GM23338 (cell line): ENCODE measurements at regions not wholly inside any gene's neighbourhood (a gene's known extent, or its start where the extent isn't known, plus 50 kb on each side); places are given as distances from the start of the nearest gene placed in this dataset.

Experiments used
- ATAC-seq: fragments of 200-7000 bp; cut with Tn5 transposase; 3 replicates; pipeline ENCODE4 v1.9.1; 2020
- DNase-seq: peaks from one replicate; pipeline ENCODE4 v3.0.0-alpha.2; 2015; ENCODE audit warnings: low spot score
- H2AFZ ChIP-seq: fragments of 200-600 bp; sonication (generic); 2 replicates; pipeline ENCODE4 v1.8.0; 2016; ENCODE audit warnings: antibody characterized with exemption, mild to moderate bottlenecking, moderate library complexity
- H3F3A ChIP-seq: fragments of 200-600 bp; sonication (generic); replicated peaks from 2 replicates; pipeline ENCODE4 v1.8.0; 2017; ENCODE audit warnings: antibody characterized with exemption, mixed run types, low read depth
- H3K27ac ChIP-seq: fragments of 200-600 bp; sonication (generic); 2 replicates; pipeline ENCODE4 v1.6.1; 2016; ENCODE audit warnings: low read depth
- H3K27me3 ChIP-seq: fragments of 200-600 bp; sonication (generic); 2 replicates; pipeline ENCODE4 v1.8.0; 2016; ENCODE audit warnings: mild to moderate bottlenecking, mixed run types, moderate library complexity; ENCODE audit not compliant: insufficient read depth
- H3K36me3 ChIP-seq: fragments of 200-600 bp; sonication (generic); 2 replicates; pipeline ENCODE4 v1.8.0; 2016; ENCODE audit warnings: mild to moderate bottlenecking; ENCODE audit not compliant: insufficient read depth
- H3K4me1 ChIP-seq: fragments of 200-600 bp; sonication (generic); 2 replicates; pipeline ENCODE4 v1.8.0; 2016; ENCODE audit warnings: mild to moderate bottlenecking, moderate library complexity; ENCODE audit not compliant: insufficient read depth
- H3K4me2 ChIP-seq: fragments of 200-600 bp; sonication (generic); 2 replicates; pipeline ENCODE4 v1.7.1; 2017; ENCODE audit warnings: mixed run types
- H3K4me3 ChIP-seq: fragments of 200-600 bp; sonication (generic); 2 replicates; pipeline ENCODE4 v1.6.1; 2016; ENCODE audit warnings: mixed run types
- H3K79me2 ChIP-seq: fragments of 200-600 bp; sonication (generic); replicated peaks from 2 replicates; pipeline ENCODE4 v1.8.0; 2017; ENCODE audit warnings: mild to moderate bottlenecking; ENCODE audit not compliant: insufficient read depth
- H3K9me2 ChIP-seq: fragments of 200-600 bp; sonication (generic); 2 replicates; pipeline ENCODE4 v1.8.0; 2017; ENCODE audit not compliant: insufficient read depth
- H4K20me1 ChIP-seq: fragments of 200-600 bp; sonication (generic); replicated peaks from 2 replicates; pipeline ENCODE4 v1.8.0; 2017; ENCODE audit warnings: mild to moderate bottlenecking; ENCODE audit not compliant: insufficient read depth
- H3K27ac Mint-ChIP-seq: 2 replicates; pipeline ENCODE4 v1.8.0; 2020; ENCODE audit warnings: inconsistent platforms, mild to moderate bottlenecking, moderate library complexity, mixed read lengths
- H3K27me3 Mint-ChIP-seq: 3 replicates; pipeline ENCODE4 v1.8.0; 2022; ENCODE audit warnings: low read depth, mild to moderate bottlenecking, moderate library complexity, mixed read lengths, inconsistent platforms; ENCODE audit not compliant: insufficient read depth, poor library complexity
- H3K36me3 Mint-ChIP-seq: 3 replicates; pipeline ENCODE4 v1.8.0; 2021; ENCODE audit warnings: low read depth, mild to moderate bottlenecking, inconsistent platforms, moderate library complexity, mixed read lengths
- H3K4me1 Mint-ChIP-seq: 3 replicates; pipeline ENCODE4 v1.8.0; 2020; ENCODE audit warnings: mild to moderate bottlenecking, inconsistent platforms, mixed read lengths
- H3K4me3 Mint-ChIP-seq: 3 replicates; pipeline ENCODE4 v1.8.0; 2021; ENCODE audit warnings: moderate library complexity, mild to moderate bottlenecking, inconsistent platforms, mixed read lengths
- H3K9me3 Mint-ChIP-seq: 3 replicates; pipeline ENCODE4 v1.8.0; 2020; ENCODE audit warnings: moderate library complexity, mild to moderate bottlenecking, inconsistent platforms, mixed read lengths
- CREB1 ChIP-seq: fragments of 250-450 bp; sonication (Bioruptor Pico); IDR thresholded peaks from 2 replicates; pipeline ENCODE4 v1.5.0; 2020; ENCODE audit warnings: low read depth, mild to moderate bottlenecking, moderate library complexity
- CTCF ChIP-seq, 2 experiments: fragments of 200-600 bp in 1 of 2; sonication (generic) in 1 of 2; conservative IDR thresholded peaks; 2 replicates each; pipeline versions ENCODE4 v1.5.1 to v1.6.1; 2016 to 2017; ENCODE audit warnings: antibody characterized with exemption in 2 of 2, low read depth in 2 of 2, mild to moderate bottlenecking in 2 of 2, moderate library complexity in 1 of 2
- ETS1 ChIP-seq: IDR thresholded peaks from 2 replicates; pipeline ENCODE4 v1.6.1; 2016; ENCODE audit warnings: antibody characterized with exemption
- EZH2phosphoT487 ChIP-seq: fragments of 200-600 bp; sonication (generic); IDR thresholded peaks from one replicate; pipeline ENCODE4 v1.8.1; 2018; ENCODE audit warnings: antibody characterized with exemption; ENCODE audit not compliant: unreplicated experiment
- JUNB ChIP-seq: IDR thresholded peaks from one replicate; pipeline ENCODE4 v1.6.1; 2016; ENCODE audit warnings: antibody characterized with exemption; ENCODE audit not compliant: unreplicated experiment
- NANOG ChIP-seq: IDR thresholded peaks from 2 replicates; pipeline ENCODE4 v1.6.1; 2016; ENCODE audit warnings: antibody characterized with exemption, borderline replicate concordance
- POLR2AphosphoS5 ChIP-seq: IDR thresholded peaks from 2 replicates; pipeline ENCODE4 v1.6.1; 2016; ENCODE audit warnings: antibody characterized with exemption, low read depth
- REST ChIP-seq: IDR thresholded peaks from one replicate; pipeline ENCODE4 v1.6.1; 2018; ENCODE audit warnings: antibody characterized with exemption; ENCODE audit not compliant: unreplicated experiment
- STAT1 ChIP-seq: IDR thresholded peaks from one replicate; pipeline ENCODE4 v1.6.1; 2016; ENCODE audit warnings: antibody characterized with exemption; ENCODE audit not compliant: unreplicated experiment
- ZNF114 ChIP-seq: fragments of 250-450 bp; sonication (Bioruptor Pico); IDR thresholded peaks from 2 replicates; pipeline ENCODE4 v1.5.0; 2020; ENCODE audit warnings: mild to moderate bottlenecking, moderate library complexity
- ZNF331 ChIP-seq: fragments of 250-450 bp; sonication (Bioruptor Pico); IDR thresholded peaks from 2 replicates; pipeline ENCODE4 v1.5.0; 2020; ENCODE audit warnings: low read depth, mild to moderate bottlenecking, moderate library complexity

GRCh38 chr2:5587766-5588165, 104.4 kb upstream of the SOX11 start:
- H3K27me3 Mint-ChIP-seq = peaks cover 4% of the 10 kb centered on the region
- H3K36me3 Mint-ChIP-seq = no peaks in the 10 kb centered on the region
- no peaks in the 10 kb centered on the region for H3F3A ChIP-seq
- no peaks in the 10 kb centered on the region for H4K20me1 ChIP-seq
- no peak overlapping the region for H3K27ac ChIP-seq
- no peaks in the 10 kb centered on the region for H3K79me2 ChIP-seq
- no peaks in the 10 kb centered on the region for H3K4me1 ChIP-seq
- no peak overlapping the region for H3K27ac Mint-ChIP-seq
- no peak overlapping the region for H3K4me3 ChIP-seq
- peaks cover 81% of the 10 kb centered on the region for H3K9me3 Mint-ChIP-seq
- H3K4me1 Mint-ChIP-seq = no peaks in the 10 kb centered on the region
- no peak overlapping the region for H2AFZ ChIP-seq
- TF ChIP-seq JUNB = no peak
- TF ChIP-seq EZH2phosphoT487 = no peak
- no peak for TF ChIP-seq ETS1
- no peak for TF ChIP-seq REST
- no peak for TF ChIP-seq CTCF (conservative IDR thresholded peaks at IDR 0.05; ENCODE audit: low read depth in 2 of 2)
- no peak for TF ChIP-seq NANOG
- no peak for DNase-seq
- ATAC-seq = no peak
- H3K4me2 ChIP-seq = no peak overlapping the region
- H3K4me3 Mint-ChIP-seq = no peak overlapping the region
- no peaks in the 10 kb centered on the region for H3K36me3 ChIP-seq
- no peaks in the 10 kb centered on the region for H3K9me2 ChIP-seq
- H3K27me3 ChIP-seq = no peaks in the 10 kb centered on the region

- no peaks in the 10 kb centered on the region for H3K79me2 ChIP-seq
- Mint-ChIP-seq H3K4me1 (no peaks in the 10 kb centered on the region), H3K4me3 (no peak overlapping the region), H3K36me3 (no peaks in the 10 kb centered on the region), H3K9me3 (peaks cover 81% of the 10 kb centered on the region), H3K27me3 (peaks cover 4% of the 10 kb centered on the region), H3K27ac (no peak overlapping the region)
- H3K4me1 ChIP-seq = no peaks in the 10 kb centered on the region
- no peaks in the 10 kb centered on the region for H4K20me1 ChIP-seq
- no peak overlapping the region for H2AFZ ChIP-seq
- H3K4me2 ChIP-seq = no peak overlapping the region
- H3F3A ChIP-seq = no peaks in the 10 kb centered on the region
- H3K27me3 ChIP-seq = no peaks in the 10 kb centered on the region
- H3K27ac ChIP-seq = no peak overlapping the region
- H3K9me2 ChIP-seq = no peaks in the 10 kb centered on the region
- DNase-seq = no peak
- H3K4me3 ChIP-seq = no peak overlapping the region
- ATAC-seq = no peak
- no peaks in the 10 kb centered on the region for H3K36me3 ChIP-seq
- TF ChIP-seq REST = no peak
- no peak for TF ChIP-seq EZH2phosphoT487
- no peak for TF ChIP-seq ZNF331 (CRISPR knock-in tag)
- no peak for TF ChIP-seq POLR2AphosphoS5
- no peak for TF ChIP-seq STAT1
- TF ChIP-seq ETS1 = no peak
- no peak for TF ChIP-seq JUNB
- TF ChIP-seq NANOG = no peak
- TF ChIP-seq CREB1 (CRISPR knock-in tag) = no peak
- no peak for TF ChIP-seq ZNF114 (CRISPR knock-in tag)
These were observed 103.6 kb upstream of the SOX11 start for GRCh38 chr2:5588601-5589000.
